ENCODE measurements at regions not wholly inside any gene's neighbourhood (a gene's known extent, or its start where the extent isn't known, plus 50 kb on each side); places are given as distances from the start of the nearest gene placed in this dataset.
A peak's percentile ranks its signal among the peaks of the same experiment; 100 is the strongest.
"Not testable (repeated sequence)": the region's sequence is repeated elsewhere in the genome, so short reads cannot be mapped to it uniquely, and the experiment has no call there.

DNA sequence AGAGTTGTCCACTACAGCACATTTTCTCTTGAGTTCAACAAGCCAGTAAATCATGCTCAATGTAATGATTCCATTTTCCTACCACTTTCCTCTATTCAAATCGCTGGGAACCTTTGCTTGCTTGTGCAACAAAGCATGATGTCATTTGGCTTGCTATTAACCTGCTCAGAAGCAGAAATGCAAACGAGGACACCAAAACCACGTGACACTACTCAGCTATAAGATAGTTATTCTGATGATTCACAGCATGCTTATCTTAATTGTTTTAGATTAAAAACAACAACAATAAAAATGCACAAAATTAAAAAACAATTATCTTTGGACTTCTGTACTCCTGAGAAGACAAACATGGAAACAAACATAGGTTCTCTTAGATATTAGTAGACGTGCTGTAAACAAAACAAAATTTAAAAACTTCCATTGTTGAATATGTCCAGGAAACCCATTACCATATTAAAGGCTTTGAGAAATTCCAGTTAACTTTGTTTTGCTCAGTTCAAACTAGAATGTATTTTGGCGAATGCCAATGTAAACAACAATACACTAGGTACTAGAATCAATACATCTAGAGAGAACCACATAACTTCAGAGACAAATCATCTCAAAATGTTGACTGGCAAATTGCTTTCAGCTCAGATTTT is 77.5 kb upstream of the KRAS start:
- DNase-seq = no peak

DNA sequence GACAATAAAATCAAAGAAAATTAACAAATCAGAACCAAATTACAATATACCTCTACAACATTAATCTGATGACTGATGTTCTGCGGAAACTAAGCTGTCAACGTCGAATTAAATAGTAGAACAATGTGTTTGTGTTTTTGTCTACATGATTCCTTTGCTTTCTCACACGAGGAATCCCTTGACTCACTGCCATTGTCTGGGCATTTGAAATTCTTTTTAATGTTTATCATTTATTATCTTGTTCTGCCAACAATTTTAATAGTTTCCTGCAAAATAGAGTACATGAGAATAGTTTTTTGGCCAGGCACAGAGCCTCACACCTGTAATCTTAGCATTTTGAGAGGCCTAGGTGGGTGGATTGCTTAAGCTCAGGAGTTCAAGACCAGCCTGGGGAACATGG is 76.6 kb upstream of the KRAS start:
- DNase-seq = no peak

DNA sequence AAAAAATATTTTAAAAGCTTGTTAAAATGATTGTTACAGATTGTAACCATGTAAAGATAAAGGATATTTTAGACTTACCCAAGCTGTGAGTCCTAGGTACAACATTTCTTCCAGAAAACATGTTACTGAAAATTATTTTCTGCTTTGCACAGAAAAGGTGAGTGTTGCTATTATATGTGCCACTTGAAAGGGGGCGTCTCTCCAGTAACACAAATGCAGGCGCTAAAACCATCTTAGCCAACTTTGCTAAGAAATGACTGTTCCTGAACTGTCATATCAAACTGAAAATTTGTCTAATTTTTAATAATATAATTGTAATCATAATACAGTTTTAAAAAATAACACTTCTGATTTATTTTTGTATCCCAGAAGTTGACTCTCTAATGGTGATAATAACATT is 75.6 kb upstream of the KRAS start:
- no peak for DNase-seq

- no peak for DNase-seq
Observed at GRCh38 chr12:25324861-25325260, 74.1 kb upstream of the KRAS start.

- DNase-seq = peak; percentile 50
Observed at GRCh38 chr12:25323581-25323982, 72.9 kb upstream of the KRAS start.

DNA sequence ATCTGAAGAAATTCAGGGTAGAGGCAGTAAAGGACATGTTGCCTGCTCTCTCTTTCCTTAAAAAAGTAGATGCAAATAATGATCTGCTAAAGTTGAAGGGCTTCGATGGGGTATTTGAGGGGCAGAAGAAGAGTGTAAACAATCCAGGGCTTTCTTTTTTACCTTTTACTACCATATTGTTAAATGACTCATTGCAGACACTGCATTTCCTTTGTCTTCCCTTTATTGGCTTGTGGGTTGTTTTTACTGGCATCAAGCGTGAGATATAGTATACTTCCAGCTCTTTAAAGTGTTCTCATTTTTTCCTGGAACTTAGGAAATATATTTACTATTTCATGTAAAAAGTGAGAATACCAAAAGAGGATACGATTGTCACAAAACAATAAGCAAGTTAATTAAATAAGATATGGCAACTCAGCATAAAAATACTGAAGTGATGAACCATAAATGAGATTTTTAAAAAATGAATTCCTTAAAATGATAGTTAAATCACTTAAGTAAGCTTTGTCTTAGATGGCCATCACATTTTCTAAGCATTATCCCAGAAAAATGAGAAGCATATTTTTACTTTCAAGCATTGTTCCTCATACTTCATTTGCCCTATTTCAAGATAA is 72.3 kb upstream of the KRAS start:
- DNase-seq = peak; percentile 55

DNA sequence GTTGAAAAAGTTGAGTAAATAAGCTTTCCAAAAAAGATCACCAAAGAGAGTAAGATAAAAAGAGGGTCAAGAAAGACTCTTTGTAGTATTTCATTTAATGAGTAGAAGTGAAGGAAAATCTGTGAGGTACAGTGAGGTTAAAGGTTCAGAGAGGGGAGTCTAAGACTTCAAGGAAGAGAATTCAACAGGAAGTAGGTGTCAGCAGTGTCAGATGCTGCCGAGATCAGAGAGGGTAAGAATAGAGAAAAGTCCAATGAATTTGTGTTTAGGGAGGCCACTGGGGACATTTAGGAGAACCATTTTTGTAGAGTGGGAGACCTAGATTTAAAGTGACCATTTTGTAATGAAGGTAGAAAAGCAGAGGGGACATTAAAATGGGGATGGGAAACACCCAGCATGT is 71.6 kb upstream of the KRAS start:
- no peak for DNase-seq

- no peak for DNase-seq
Observed at GRCh38 chr12:25321772-25322171, 71.0 kb upstream of the KRAS start.

DNA sequence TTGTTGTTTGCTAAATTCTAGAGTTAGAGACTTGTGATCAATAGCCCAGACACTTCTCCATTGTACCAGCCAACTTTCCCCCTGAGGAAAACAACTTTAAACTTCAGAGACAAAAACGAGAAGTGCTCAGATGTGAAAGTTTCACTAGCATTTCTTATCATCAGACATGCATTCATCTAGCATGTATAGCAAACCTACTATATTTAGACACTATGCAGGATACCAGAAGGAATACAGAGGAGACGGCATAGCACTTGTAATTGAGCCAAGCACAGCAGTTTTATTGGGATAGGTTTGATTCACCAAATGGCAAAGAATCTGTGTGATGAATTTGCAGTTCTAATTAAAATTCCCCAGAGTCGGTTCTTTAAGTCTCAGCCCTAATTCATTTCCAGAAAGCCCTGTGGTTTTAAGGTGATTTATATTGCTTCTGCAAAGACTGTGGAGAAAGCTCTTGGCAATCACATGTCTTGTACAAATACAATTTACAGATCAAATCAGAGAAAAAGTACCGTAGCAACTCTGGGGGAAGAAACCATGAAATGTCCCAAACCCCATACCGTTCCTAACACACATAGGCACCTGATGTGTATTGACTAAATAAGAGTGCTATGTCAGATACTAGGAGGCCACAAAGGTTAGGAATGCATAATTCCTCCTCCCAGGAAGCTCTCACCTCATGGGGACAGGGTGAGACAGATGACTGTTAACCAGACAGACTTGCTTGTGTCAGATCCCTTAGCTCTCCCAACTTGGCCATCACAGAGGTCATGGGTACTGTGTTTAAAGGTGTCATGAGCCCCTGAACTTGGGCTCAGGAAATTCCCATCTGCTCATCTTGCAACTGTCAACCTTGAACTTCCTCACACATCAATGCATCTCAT is 69.6 kb upstream of the KRAS start:
- peak; percentile 27 for DNase-seq

- no peak for DNase-seq
Observed at GRCh38 chr12:25319233-25319984, 68.7 kb upstream of the KRAS start.

DNA sequence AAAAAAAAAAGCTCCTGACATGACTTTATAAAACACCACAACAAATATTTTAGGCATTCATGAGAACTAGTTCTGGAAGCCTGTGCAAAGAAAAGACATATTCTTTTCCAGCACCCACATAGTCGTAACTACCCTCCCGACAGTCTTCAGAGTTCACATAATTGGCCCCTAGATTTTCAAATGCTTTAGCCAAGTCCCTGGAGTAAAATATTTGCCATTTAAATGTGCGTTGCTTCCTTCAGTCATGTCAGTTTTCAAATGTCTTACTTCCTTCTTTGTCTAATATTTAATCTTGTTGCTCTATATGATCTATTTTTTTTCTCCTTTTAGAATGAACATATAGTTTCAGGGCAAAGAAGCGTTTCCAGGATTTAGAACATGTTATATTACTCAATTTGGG is 66.8 kb upstream of the KRAS start:
- DNase-seq = no peak

DNA sequence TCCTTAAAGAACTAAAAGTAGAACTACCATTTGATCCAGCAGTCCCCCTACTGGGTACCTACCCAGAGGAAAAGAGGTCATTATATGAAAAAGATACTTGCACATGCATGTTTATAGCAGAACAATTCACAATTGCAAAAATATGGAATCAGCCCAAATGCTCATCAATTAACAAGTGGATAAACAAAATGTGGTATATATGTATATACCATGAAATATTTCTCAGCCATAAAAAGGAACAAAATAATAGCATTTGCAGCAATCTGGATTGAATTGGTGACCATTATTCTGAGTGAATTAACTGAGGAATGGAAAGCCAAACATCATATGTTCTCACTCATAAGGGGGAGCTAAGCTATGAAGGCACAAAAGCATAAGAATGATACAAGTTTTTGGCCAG is 64.7 kb upstream of the KRAS start:
- no peak for DNase-seq

- peak; percentile 42 for DNase-seq
Observed at GRCh38 chr12:25313266-25313990, 62.7 kb upstream of the KRAS start.

GRCh38 chr12:25311506-25311905 is 60.8 kb upstream of the KRAS start:
- peak; percentile 47 for DNase-seq

- DNase-seq = not testable (repeated sequence)
Observed at GRCh38 chr12:25310071-25310470, 59.3 kb upstream of the KRAS start.

DNA sequence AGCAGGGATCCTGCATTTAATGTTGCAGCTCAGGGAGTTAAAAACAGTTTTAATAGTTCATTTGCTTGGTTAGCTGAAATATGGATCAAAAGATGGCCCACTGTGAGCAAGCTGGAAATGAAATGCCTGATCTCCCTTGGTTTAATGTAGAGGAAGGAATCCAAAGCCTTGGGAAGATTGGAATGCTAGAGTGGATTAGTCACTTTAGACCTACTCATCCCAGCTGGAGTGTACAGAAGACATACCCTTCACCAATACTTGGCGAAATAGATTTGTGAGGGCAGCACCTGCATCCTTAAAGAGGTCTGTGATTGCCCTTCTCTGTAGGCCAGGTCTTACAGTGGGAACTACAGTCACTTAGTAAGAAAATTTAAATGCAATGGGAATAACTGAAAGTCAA is 58.0 kb upstream of the KRAS start:
- DNase-seq = peak; percentile 86

GRCh38 chr12:25307818-25308217 is 57.1 kb upstream of the KRAS start:
- DNase-seq = peak; percentile 90

- peak; percentile 21 for DNase-seq
Observed at GRCh38 chr12:25301798-25302197, 51.1 kb upstream of the KRAS start.
